ENCODE measurements at regions not wholly inside any gene's neighbourhood (a gene's known extent, or its start where the extent isn't known, plus 50 kb on each side); places are given as distances from the start of the nearest gene placed in this dataset.
"Not testable (repeated sequence)": the region's sequence is repeated elsewhere in the genome, so short reads cannot be mapped to it uniquely, and the experiment has no call there.

DNA sequence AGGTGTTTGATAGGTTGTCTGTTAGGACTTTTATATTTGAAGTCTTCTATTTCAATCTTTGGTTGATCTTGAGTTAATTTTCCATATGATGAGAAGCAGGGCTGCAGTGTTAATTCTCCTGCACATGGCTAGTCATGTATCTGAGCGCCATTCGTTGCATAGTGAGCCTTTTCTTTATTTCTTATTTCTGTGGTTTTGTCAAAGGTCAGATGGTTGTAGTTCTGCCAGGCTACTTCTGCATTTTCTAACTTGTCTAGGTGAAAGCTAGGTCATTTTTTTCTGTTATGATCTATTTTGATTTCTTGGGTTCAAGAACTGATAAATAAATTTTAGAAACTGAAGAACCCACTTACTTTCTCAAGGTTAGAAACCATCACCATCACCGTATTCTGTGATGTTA is 56.7 kb downstream of the CCDC74A start:
- no peak for DNase-seq

DNA sequence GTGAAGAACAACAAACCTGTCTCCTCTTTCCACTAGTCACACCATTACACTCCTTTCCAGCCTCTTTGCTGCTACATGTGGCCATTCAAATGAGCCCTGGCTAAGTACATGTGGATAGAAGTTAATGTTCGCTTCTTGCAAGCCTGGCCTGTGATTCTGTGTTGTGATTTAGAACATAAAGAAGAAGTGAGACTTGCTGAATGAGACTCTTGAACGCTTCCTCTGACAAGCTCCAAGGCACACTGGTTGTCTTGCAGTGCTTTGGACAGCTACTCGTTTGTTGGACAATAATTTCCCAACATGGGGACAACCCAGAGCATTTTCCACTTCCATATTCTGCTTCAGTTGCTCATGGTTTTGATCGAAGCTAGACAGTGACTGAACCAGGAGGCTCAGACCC is 57.3 kb downstream of the CCDC74A start:
- DNase-seq, result no peak

DNA sequence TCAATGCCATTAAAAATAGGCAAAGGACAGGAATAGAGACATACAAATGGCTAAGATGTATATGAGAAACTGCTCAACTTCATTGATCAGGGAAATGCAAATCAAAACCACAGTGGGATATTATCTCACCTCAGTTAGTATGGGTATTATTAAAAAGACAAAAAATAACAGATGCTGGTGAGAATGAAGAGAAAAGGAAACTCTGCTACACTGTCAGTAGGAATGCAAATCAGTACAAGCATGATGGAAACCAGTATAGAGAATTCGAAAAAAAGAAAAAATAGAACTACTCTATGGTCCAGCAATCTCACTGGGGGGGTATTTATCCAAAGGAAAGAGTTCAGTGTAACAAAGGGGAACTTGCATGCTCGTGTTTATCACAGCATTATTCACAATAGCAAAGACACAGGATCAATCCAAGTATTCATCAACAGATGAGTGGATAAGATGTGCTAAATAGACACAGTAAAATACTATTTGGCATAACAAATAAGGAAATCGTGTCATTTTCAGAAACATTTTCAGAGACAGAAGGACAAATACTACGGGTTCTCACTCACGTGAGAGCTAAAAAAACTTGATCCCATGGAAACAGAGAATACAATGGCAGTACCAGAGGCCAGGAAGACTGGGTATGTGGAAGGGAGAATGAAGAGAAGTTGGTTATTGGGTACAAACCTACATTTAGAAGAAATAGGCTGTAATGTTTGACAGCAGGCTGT is 60.6 kb downstream of the CCDC74A start:
- no peak for DNase-seq

DNA sequence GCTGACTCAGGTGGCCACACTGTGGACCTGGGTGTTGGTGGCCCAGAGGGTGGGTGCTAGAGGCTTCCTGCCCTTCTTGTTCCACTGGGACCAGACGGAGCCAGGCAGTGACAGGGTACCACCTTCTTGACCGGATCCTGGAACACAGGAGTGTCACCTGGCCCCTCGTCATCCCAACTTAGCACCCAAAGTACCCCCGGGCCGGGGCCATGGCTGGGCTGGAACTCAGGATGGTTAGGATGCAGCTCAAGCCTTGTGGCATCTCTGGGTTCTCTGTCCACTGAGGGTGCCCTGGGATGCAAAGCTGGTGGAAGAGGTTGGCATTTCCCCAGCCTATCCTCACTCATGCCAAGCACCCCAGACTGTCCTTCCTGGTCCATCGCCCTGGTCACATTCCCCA is 61.4 kb downstream of the CCDC74A start:
- not testable (repeated sequence) for DNase-seq

DNA sequence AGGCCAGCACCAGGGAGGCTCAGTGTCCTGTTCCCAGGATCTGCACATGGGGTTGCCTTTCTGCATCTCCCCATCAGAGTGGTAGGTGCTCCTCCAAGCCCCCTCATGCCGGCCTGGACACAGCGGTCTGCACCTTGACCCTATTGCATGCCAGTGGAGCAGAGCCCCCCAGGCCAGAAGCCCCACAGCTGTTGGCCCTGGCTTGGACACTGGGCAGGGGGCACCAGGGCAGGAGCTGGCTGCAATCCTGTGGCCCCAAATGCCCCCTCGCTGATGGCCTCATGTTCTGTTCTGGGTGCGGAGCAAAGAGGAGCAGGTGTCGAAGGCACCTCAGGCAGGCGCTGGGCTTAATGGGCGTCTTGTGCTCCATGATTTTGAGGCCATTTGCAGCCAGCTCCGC is 62.7 kb downstream of the CCDC74A start:
- no peak for DNase-seq

DNA sequence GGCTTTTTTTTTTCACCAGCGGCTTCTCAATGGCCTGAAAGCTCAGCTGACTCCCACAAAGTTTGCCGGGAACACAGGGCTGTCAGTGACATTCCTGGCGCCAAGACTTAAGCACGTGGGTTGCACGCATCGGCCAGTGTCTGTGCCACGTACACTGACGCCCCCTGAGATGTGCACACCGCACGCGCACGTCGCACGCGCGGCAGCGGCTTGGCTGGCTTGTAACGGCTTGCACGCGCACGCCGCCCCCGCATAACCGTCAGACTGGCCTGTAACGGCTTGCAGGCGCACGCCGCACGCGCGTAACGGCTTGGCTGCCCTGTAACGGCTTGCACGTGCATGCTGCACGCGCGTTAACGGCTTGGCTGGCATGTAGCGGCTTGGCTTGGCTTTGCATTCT is 63.2 kb downstream of the CCDC74A start:
- DNase-seq, result no peak

DNA sequence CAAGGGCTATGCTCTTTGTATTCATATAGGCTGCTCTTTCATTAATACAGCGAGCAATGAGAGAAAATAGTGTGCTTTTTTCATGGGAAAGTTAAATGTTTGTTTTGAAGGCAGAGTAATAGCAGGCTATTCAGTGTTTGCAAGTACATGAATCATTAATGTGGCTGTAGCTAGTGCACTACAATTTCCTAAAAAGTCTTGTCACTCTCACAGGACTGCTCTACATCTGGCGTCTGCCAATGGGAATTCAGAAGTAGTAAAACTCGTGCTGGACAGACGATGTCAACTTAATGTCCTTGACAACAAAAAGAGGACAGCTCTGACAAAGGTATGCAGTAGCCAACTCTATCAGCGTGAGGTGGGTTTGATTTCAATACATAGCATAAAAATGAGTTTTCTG is 68.9 kb downstream of the CCDC74A start:
- DNase-seq, result not testable (repeated sequence)

DNA sequence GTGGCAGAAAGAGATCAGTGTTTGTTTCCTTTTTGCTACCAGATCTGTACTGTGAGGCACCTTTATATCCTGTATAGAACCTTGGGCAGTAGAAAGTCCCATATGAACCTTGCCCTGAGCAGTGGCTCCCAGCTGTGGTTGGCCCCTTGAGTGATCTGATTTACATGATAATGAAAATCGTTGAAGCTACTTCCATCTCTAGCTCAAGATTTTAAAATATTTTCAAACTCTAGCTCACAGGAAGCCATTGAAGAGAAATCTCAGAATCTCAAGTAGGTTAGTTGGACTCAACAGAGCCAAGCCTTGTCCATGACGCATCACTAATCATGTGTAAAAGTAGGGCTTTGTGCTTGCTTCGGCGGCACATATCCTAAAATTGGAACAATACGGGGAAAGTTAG is 74.8 kb downstream of the CCDC74A start:
- not testable (repeated sequence) for DNase-seq

DNA sequence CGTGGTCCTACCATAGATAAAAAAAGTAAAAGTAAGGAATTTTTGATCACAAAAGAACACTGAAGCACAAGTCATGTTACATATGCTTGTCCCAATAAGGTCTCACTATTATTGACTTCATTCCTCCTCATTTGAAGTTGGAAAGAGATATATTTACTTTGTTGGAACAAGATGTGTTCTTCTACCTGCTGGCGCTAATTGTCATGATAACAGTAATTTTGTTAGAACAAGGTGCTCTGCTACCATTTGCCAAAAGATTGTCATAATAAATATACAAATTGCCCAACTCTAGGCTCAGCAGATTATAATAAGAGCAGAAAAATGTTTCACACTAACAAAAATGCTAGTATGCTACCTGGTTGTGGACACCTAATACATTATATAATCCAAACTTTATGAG is 77.0 kb downstream of the CCDC74A start:
- DNase-seq, result not testable (repeated sequence)

DNA sequence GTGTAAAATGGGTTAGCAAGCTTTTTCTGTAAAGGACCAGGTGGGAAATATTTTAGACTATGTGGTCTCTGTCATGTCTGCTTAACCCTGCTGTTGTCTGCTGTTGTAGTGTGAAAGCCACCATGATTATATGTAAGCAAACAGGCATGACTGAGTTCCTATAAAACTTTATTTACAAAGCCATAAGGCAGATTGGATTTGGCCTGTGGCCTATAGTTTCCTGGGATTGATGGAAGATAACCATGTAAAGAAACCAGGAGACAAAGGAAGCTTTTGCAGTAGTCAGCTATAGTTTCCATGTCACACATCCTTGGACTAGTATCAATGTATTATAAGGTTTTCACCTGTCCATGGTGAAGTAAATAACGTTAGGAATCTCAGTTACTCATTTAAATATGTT is 78.7 kb downstream of the CCDC74A start:
- DNase-seq, result not testable (repeated sequence)

DNA sequence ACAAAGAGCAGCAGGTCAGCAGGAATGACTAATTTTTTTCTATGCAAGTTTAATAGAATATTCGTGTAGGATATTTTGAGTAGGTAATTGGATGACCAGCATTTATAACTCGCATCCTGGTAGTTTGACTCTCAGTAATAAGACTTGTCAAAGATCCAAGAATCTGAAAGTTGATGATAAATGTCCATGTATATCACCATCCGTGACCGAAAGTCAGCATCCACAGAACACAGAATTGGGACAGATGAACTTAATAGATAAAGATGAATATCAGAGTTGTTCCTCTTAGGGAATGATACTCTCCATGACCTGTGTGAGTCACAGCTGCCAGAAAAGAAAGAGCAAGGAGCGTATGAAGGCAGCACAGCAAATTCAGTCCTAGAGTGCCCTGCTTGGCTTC is 79.4 kb downstream of the CCDC74A start:
- not testable (repeated sequence) for DNase-seq

DNA sequence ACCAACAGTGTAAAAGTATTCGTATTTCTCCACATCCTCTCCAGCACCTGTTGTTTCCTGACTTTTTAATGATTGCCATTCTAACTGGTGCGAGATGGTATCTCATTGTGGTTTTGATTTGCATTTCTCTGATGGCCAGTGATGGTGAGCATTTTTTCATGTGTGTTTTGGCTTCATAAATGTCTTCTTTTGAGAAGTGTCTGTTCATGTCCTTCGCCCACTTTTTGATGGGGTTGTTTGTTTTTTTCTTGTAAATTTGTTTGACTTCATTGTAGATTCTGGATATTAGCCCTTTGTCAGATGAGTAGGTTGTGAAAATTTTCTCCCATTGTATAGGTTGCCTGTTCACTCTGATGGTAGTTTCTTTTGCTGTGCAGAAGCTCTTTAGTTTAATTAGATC is 86.9 kb downstream of the CCDC74A start:
- DNase-seq, result not testable (repeated sequence)

DNA sequence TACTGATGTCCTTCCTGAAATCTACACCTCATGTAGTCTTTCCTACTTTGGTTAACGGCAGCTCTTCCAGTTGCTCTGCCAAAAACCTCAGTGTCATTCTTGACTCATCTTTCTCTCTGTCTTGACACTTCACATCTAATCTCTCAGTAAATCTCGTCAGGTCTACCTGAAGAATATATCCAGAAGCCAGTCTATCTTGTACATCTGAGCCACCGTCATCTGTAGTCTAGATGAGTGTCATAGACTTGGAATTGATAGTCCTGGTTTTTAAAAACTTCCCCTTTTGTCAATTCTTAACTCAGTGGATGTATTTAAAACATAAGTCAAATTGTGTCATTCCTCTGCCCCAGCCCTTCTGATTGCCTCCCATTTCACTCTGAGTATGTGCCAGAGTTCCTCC is 90.6 kb downstream of the CCDC74A start:
- not testable (repeated sequence) for DNase-seq

DNA sequence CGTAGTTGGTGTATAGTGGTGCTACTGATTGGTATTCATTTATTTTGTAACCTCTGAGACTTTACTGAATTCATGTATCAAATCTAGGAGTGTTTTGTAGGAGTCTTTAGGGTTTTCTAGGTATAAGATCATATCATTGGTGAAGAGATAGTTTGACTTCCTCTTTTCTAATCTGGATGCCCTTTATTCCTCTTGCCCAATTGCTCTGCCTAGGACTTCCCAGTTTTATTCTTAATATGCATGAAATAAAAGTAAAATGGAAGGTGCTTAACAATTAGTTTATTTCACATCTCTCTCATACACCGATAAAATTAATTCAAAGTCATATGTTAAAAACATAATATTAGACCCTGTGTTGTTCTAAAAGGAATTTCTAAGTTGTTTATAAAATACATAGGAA is 95.2 kb downstream of the CCDC74A start:
- DNase-seq, result not testable (repeated sequence)

DNA sequence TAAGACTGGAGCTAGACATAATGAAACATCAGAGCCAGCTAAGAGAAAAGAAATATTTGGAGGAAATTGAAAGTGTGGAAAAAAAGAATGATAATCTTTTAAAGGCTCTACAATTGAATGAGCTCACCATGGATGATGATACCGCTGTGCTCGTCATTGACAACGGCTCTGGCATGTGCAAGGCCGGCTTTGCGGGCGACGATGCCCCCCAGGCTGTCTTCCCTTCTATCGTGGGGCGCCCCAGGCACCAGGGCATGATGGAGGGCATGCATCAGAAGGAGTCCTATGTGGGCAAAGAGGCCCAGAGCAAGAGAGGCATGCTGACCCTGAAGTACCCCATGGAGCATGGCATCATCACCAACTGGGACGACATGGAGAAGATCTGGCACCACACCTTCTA is 98.3 kb downstream of the CCDC74A start:
- DNase-seq, result not testable (repeated sequence)

DNA sequence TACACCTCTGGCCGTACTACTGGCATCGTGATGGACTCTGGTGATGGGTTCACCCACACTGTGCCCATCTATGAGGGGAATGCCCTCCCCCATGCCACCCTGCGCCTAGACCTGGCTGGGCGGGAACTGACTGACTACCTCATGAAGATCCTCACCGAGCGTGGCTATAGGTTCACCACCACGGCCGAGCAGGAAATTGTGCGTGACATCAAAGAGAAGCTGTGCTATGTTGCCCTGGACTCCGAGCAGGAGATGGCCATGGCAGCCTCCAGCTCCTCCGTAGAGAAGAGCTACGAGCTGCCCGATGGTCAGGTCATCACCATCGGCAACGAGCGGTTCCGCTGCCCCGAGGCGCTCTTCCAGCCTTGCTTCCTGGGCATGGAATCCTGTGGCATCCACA is 98.9 kb downstream of the CCDC74A start:
- not testable (repeated sequence) for DNase-seq

DNA sequence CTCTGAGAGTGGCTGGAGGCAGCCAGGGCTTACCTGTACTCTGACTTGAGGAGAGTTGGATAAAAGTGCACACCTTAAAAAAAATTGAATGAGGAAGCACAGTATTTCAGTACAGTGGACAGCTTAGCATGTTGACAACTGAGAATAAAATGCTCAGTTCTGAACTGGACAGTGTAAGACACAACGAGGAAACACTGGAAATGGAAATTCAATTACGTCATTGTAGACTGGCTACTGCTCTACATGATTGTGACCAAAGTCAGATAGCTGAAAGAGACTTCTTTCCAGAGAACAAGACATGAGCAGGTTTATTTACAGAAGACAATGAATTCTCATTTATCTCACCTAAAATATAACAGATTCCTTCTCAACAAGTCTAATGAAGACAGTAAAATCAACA is 100.1 kb downstream of the CCDC74A start:
- DNase-seq, result not testable (repeated sequence)

DNA sequence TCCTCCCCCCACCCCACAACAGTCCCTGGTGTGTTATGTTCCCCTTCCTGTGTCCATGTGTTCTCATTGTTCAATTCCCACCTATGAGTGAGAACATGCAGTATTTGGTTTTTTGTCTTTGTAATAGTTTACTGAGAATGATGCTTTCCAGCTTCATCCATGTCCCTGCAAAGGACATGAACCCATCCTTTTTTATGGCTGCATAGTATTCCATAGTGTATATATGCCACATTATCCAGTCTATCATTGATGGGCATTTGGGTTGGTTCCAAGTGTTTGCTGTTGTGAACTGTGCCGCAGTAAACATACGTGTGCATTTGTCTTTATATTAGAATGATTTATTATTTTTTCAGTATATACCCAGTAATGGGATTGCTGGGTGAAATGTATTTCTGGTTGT is 104.0 kb downstream of the CCDC74A start:
- DNase-seq, result not testable (repeated sequence)

DNA sequence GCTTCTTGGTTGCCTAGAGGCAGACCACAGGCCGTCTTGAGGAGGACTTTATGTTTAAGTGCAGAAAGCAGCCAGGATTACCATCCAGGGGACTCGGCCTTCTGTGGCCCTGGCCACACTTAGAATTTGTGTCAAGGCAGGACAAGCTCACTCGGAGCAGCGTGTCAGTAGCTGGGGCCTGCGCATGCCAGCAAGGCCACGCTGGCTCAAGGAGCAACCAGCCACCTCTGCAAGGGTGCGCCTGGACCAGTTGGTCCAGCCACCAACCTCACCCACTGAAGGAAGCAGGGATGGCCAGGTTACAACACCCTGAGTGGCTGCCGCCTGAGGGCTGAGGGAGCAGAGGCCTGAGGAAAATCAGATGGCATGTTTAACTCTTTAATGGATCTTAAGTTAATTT is 105.7 kb downstream of the CCDC74A start:
- not testable (repeated sequence) for DNase-seq

DNA sequence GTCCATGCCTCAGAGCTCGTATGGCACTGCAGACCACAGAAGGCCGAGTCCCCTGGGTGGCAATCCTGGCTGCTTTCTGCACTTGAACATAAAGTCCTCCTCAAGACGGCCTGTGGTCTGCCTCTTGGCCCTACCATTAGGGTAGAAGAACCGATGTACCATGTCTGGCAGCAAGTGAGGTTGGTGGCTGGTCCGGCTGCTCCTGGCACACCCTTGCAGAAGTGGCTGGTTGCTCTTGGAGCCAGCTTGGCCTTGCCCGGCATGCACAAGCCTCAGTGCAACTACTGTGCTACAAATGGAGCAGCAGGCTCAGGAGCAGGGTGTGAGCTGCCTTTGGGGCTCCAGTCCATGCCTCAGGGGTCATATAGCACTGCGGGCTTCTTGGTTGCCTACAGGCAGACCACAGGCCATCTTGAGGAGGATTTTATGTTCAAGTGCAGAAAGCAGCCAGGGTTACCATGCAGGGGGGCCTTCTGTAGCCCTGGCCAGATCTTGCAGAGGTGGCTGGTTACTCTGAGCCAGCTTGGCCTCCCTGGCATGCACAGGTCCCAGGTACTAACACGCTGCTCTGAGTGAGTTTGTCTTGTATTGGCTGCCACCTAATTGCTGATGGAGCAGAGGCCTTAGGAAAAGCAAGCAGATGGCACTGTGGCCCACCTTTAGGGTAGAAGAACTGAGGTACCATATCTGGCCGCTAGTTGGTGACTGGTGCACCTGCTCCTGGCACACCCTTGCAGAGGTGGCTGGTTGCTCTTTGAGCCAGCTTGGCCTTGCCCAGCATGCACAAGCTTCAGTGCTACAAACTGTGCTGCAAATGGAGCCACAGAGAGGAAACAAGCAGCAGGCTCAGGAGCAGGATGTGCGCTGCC is 106.4 kb downstream of the CCDC74A start:
- not testable (repeated sequence) for DNase-seq

DNA sequence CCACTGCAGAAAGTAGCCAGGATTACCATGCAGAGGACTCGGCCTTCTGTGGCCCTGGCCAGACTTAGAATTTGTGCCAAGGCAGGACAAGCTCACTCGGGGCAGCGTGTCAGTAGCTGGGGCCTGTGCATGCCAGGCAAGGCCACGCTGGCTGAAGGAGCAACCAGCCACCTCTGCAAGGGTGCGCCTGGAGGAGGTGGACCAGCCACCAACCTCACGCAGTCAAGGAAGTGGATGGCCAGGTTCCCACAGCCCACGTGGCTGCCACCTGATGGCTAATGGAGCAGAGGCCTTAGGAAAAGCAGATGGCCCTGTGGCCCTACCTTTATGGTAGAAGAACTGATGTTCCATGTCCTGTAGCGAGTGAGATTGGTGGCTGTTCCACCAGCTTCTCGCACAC is 107.9 kb downstream of the CCDC74A start:
- DNase-seq, result no peak

DNA sequence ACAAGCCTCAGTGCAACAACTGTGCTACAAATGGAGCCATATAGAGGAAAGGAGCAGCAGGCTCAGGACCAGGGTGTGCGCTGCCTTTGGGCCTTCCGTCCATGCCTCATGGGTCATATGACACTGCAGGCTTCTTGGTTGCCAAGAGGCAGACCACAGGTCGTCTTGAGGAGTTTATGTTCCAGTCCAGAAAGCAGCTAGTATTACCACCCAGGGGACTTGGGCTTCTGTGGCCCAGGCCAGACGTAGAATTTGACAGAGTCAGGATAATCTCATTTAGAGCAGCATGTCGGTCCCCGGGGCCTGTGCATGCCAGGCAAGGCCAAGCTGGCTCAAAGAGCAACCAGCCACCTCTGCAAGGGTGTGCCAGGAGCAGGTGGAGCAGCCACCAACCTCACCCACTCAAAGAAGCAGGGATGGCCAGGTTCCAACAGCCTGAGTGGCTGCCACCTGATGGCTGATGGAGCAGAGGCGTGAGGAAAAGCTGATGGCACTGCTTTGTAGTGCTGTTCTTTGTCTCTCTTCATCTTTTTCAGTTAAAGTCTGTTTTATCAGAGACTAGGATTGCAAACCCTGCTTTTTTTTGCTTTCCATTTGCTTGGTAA is 109.1 kb downstream of the CCDC74A start:
- not testable (repeated sequence) for DNase-seq

DNA sequence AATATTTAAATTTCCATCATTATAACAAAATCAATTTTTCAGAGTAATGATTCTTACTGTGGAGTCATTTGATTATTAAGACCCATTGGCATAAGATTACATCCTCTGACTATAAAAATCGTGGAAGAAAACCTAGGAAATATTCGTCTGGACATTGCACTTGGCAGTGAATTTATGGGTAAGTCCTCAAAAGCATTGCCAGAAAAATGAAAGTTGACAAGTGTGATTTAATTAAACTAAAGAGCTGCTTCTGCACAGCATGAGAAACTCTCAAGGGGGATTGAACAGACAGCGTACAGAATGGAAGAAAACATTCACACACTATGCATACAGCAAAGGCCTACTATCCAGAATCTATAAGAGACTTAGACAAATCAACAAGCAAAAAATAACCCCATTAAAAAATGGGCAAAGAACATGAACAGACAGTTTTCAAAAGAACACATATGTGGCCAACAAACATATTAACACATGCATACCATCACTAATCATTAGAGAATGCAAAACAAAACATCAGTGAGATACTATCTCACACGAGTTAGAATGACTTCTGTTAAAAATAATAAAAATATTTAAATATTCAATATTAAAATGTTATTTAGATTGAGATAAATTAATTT is 111.4 kb downstream of the CCDC74A start:
- not testable (repeated sequence) for DNase-seq

Data from activated CD4-positive, alpha-beta T cell treated with anti-CD3 and anti-CD28 coated beads, Interleukin-10, Interleukin-2, amounts not matched to agents 100 ng/mL and 50 ng/mL, durations not matched to agents 16 hours and 8 hours (primary cell).